Prostate gland (tissue), 2 donors: ENCODE measurements at regions not wholly inside any gene's neighbourhood (a gene's known extent, or its start where the extent isn't known, plus 50 kb on each side); places are given as distances from the start of the nearest gene placed in this dataset.

ENCODE experiments used
- DNase-seq: peaks from one replicate; pipeline ENCODE4 v3.0.0-alpha.2; 2019; ENCODE audit warnings: low spot score
- H3K27ac ChIP-seq, 2 donors: fragments of 200-600 bp; sonication (generic); 2 replicates each; pipeline ENCODE4 v1.5.1; 2017 to 2019
- H3K27me3 ChIP-seq: fragments of 200-600 bp; sonication (generic); replicated peaks from 2 replicates; pipeline ENCODE4 v1.5.1; 2019; ENCODE audit not compliant: insufficient read depth
- H3K36me3 ChIP-seq, 2 donors: fragments of 200-600 bp; sonication (generic); 1 replicate in 1 of 2; 2 replicates in 1 of 2; pipeline versions ENCODE4 v1.5.1 to v1.8.1; 2017 to 2019
- H3K4me1 ChIP-seq: fragments of 200-600 bp; sonication (generic); replicated peaks from 2 replicates; pipeline ENCODE4 v1.5.1; 2019
- H3K4me3 ChIP-seq, 2 donors: fragments of 200-600 bp; sonication (generic); 2 replicates each; pipeline ENCODE4 v1.5.1; 2017 to 2019
- H3K9me3 ChIP-seq: fragments of 200-600 bp; sonication (generic); 2 replicates; pipeline ENCODE4 v1.5.1; 2017
- CTCF ChIP-seq, 4 experiments: fragments of 200-600 bp in 2 of 4; fragments of 450-650 bp in 2 of 4; sonication (generic) in 2 of 4; IDR thresholded peaks; 1 replicate in 3 of 4; 2 replicates in 1 of 4; pipeline ENCODE4 v1.5.1; 2016 to 2019; ENCODE audit warnings: antibody characterized with exemption in 4 of 4, mild to moderate bottlenecking in 2 of 4, moderate library complexity in 2 of 4
- POLR2A ChIP-seq: fragments of 450-650 bp; IDR thresholded peaks from one replicate; pipeline ENCODE4 v1.6.1; 2016; ENCODE audit warnings: antibody characterized with exemption, mild to moderate bottlenecking
- POLR2AphosphoS5 ChIP-seq: sonication (generic); formaldehyde crosslinking; IDR thresholded peaks from one replicate; pipeline ENCODE4 v1.6.1; 2017; ENCODE audit warnings: antibody characterized with exemption
- WGBS: methylation state at CpG from one replicate; pipeline ENCODE4 v1.1.5; 2018; 5-methylcytosine and 5-hydroxymethylcytosine counted together
- intact Hi-C: fragments of 100-400 bp; cut with DNase I; formaldehyde crosslinking; loops from one replicate; pipeline ENCODE4 v1.14.2; 2022

GRCh38 chr1:95309031-95309471 lies 75.0 kb downstream of the RWDD3 start:
- H3K9me3 ChIP-seq, result no peaks in the 10 kb centered on the region
- WGBS, result 48% methylated on average over 2 of the region's 2 CpGs
- H3K4me3 ChIP-seq, result no peak overlapping the region
- H3K4me1 ChIP-seq, result peaks cover 4% of the 10 kb centered on the region
- no peaks in the 10 kb centered on the region for H3K27me3 ChIP-seq
- TF ChIP-seq POLR2AphosphoS5 (peak; percentile 20), CTCF (IDR thresholded peaks at IDR 0.05) (peak; percentile 32 to 60 (median 45)), POLR2A (no peak)
- no peaks in the 10 kb centered on the region for H3K36me3 ChIP-seq
- no peak overlapping the region for H3K27ac ChIP-seq
- intact Hi-C loops, result no loop called here
- peak; percentile 19 for DNase-seq

DNA sequence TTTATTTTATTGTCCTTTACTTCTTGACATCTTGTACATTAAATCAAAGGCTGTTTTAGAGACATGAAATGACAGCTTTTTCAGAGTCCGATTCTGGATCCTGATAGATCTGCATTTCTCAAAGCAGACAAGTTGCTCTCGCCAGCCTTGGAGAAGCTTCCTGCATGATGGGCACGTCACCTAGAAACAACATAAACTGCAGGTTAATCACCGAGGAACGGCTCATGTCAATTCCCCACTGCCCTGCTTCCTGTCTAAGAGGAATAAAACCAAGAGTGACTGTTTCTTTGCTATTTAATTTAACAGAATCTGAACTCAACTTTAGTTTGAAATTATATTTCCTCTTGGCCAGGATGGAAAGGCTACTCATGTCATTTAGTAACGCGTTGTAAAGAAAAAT lies 77.0 kb downstream of the RWDD3 start:
- Histone ChIP-seq H3K9me3 (no peaks in the 10 kb centered on the region), H3K4me3 (no peak overlapping the region), H3K36me3 (no peaks in the 10 kb centered on the region), H3K4me1 (peaks cover 4% of the 10 kb centered on the region), H3K27me3 (no peaks in the 10 kb centered on the region), H3K27ac (peak overlapping the region in 1 of 2 donors; percentile 16)
- 20% methylated on average over 7 of the region's 7 CpGs for WGBS
- no peak for TF ChIP-seq CTCF (IDR thresholded peaks at IDR 0.05)
- no peak for TF ChIP-seq POLR2AphosphoS5
- no peak for TF ChIP-seq POLR2A
- intact Hi-C loops, result loop anchor here (10.0 kb wide), 1 partner anchor 924 kb away; no protein-coding TSS in a partner anchor
- DNase-seq, result no peak

GRCh38 chr1:95311762-95312161 lies 77.8 kb downstream of the RWDD3 start:
- Histone ChIP-seq H3K36me3 (no peaks in the 10 kb centered on the region), H3K4me3 (no peak overlapping the region), H3K27me3 (no peaks in the 10 kb centered on the region), H3K9me3 (no peaks in the 10 kb centered on the region), H3K4me1 (peaks cover 4% of the 10 kb centered on the region), H3K27ac (peak overlapping the region in 1 of 2 donors; percentile 16)
- intact Hi-C loops, result loop anchor here (10.0 kb wide), 1 partner anchor 923 kb away; no protein-coding TSS in a partner anchor
- 33% methylated on average over 2 of the region's 2 CpGs for WGBS
- TF ChIP-seq CTCF (IDR thresholded peaks at IDR 0.05) (no peak), POLR2AphosphoS5 (no peak), POLR2A (no peak)
- DNase-seq, result no peak

DNA sequence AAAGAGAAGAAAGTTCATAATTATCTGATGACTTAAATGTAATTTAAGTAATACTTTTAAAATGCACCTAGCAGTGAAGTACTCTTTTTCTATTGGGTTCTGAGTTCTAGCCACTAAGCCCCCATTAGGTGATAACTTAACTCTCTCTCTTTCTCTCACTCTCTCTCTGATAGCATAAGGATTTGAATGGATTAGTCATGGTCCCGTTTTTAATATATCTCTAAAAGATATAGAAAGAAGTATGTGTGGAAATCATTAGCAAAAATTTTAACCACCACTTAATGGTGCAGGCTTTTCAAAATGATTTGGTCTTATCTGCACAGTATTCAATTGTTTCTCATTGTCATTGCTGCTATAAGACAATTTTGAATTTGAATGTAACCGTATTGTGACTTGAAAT lies 78.2 kb downstream of the RWDD3 start:
- H3K9me3 ChIP-seq, result no peaks in the 10 kb centered on the region
- 61% methylated on average over 2 of the region's 2 CpGs for WGBS
- H3K27ac ChIP-seq, result no peak overlapping the region
- TF ChIP-seq POLR2AphosphoS5, result no peak
- TF ChIP-seq POLR2A, result no peak
- H3K4me1 ChIP-seq, result peaks cover 4% of the 10 kb centered on the region
- intact Hi-C loops, result loop anchor here (10.0 kb wide), 1 partner anchor 923 kb away; no protein-coding TSS in a partner anchor
- no peak for DNase-seq
- no peaks in the 10 kb centered on the region for H3K27me3 ChIP-seq
- H3K36me3 ChIP-seq, result no peaks in the 10 kb centered on the region
- H3K4me3 ChIP-seq, result no peak overlapping the region

GRCh38 chr1:95313527-95313926 lies 79.5 kb downstream of the RWDD3 start:
- H3K4me3 ChIP-seq, result no peak overlapping the region
- H3K27ac ChIP-seq, result no peak overlapping the region
- no peaks in the 10 kb centered on the region for H3K36me3 ChIP-seq
- H3K27me3 ChIP-seq, result no peaks in the 10 kb centered on the region
- intact Hi-C loops, result loop anchor here (10.0 kb wide), 1 partner anchor 921 kb away; no protein-coding TSS in a partner anchor
- no peak for DNase-seq
- TF ChIP-seq POLR2AphosphoS5, result no peak
- no peaks in the 10 kb centered on the region for H3K9me3 ChIP-seq
- H3K4me1 ChIP-seq, result peaks cover 4% of the 10 kb centered on the region
- WGBS, result 71% methylated on average over 3 of the region's 3 CpGs

- intact Hi-C loops, result no loop called here
- H3K9me3 ChIP-seq, result no peaks in the 10 kb centered on the region
- TF ChIP-seq POLR2A (no peak), POLR2AphosphoS5 (no peak), CTCF (IDR thresholded peaks at IDR 0.05) (no peak)
- no peaks in the 10 kb centered on the region for H3K36me3 ChIP-seq
- H3K4me1 ChIP-seq, result no peaks in the 10 kb centered on the region
- 20% methylated on average over 3 of the region's 3 CpGs for WGBS
- no peak overlapping the region for H3K27ac ChIP-seq
- no peak overlapping the region for H3K4me3 ChIP-seq
- DNase-seq, result no peak
- no peaks in the 10 kb centered on the region for H3K27me3 ChIP-seq
Measured at GRCh38 chr1:95321531-95321930, 87.5 kb downstream of the RWDD3 start.
